Esophagus muscularis mucosa (tissue), 4 donors: ENCODE measurements at regions not wholly inside any gene's neighbourhood (a gene's known extent, or its start where the extent isn't known, plus 50 kb on each side); places are given as distances from the start of the nearest gene placed in this dataset.
A peak's percentile ranks its signal among the peaks of the same experiment; 100 is the strongest.

Experiments used
- DNase-seq: peaks from one replicate; pipeline ENCODE4 v3.0.0-alpha.2; 2017; ENCODE audit errors: extremely low spot score
- H3K27ac ChIP-seq, 4 donors: fragments of 200-600 bp; sonication (generic); replicated peaks in 1 of 4; 1 replicate in 3 of 4; 2 replicates in 1 of 4; pipeline ENCODE4 v1.5.1; 2016 to 2019; ENCODE audit warnings: mild to moderate bottlenecking in 1 of 4
- H3K27me3 ChIP-seq, 4 donors: fragments of 200-600 bp; sonication (generic); one replicate each; pipeline versions ENCODE4 v1.5.1 to v1.6.0; 2016 to 2019
- H3K36me3 ChIP-seq, 4 donors: fragments of 200-600 bp; sonication (generic); one replicate each; pipeline ENCODE4 v1.5.1; 2016 to 2019
- H3K4me1 ChIP-seq, 4 donors: fragments of 200-600 bp; sonication (generic); one replicate each; pipeline ENCODE4 v1.5.1; 2016 to 2019
- H3K4me3 ChIP-seq, 4 donors: fragments of 200-600 bp; sonication (generic); 1 replicate in 2 of 4; 2 replicates in 2 of 4; pipeline ENCODE4 v1.5.1; 2016 to 2019; ENCODE audit warnings: mild to moderate bottlenecking in 4 of 4, moderate library complexity in 1 of 4
- H3K9me3 ChIP-seq, 4 donors: fragments of 200-600 bp; sonication (generic); 1 replicate in 3 of 4; 2 replicates in 1 of 4; pipeline ENCODE4 v1.5.1; 2016 to 2019
- CTCF ChIP-seq, 3 experiments: fragments of 200-600 bp in 2 of 3; fragments of 450-650 bp in 1 of 3; sonication (generic) in 2 of 3; IDR thresholded peaks; one replicate each; pipeline ENCODE4 v1.5.1; 2017 to 2019; ENCODE audit warnings: antibody characterized with exemption in 3 of 3, mild to moderate bottlenecking in 2 of 3, moderate library complexity in 1 of 3
- EP300 ChIP-seq: sonication (generic); formaldehyde crosslinking; IDR thresholded peaks from one replicate; pipeline ENCODE4 v1.6.1; 2017; ENCODE audit warnings: antibody characterized with exemption
- POLR2A ChIP-seq: fragments of 450-650 bp; IDR thresholded peaks from one replicate; pipeline ENCODE4 v1.6.1; 2017; ENCODE audit warnings: antibody characterized with exemption, moderate library complexity, mild to moderate bottlenecking, low read depth
- POLR2AphosphoS5 ChIP-seq, 2 donors: sonication (generic); formaldehyde crosslinking; IDR thresholded peaks; one replicate each; pipeline ENCODE4 v1.6.1; 2017; ENCODE audit warnings: antibody characterized with exemption in 2 of 2
- WGBS: methylation state at CpG from one replicate; pipeline ENCODE4 v1.1.5; 2018; 5-methylcytosine and 5-hydroxymethylcytosine counted together
- intact Hi-C: fragments of 100-400 bp; cut with DNase I; formaldehyde crosslinking; loops from one replicate; pipeline ENCODE4 v1.15.1; 2023

- Histone ChIP-seq H3K4me3 (no peak overlapping the region), H3K27ac (no peak overlapping the region), H3K27me3 (no peaks in the 10 kb centered on the region), H3K36me3 (no peaks in the 10 kb centered on the region), H3K9me3 (peaks cover 0 to 2% (median 0%) of the 10 kb centered on the region in 4 donors), H3K4me1 (no peaks in the 10 kb centered on the region)
- WGBS = 81% methylated on average over 2 of the region's 2 CpGs
- intact Hi-C loops = no loop called here
- DNase-seq = no peak
- TF ChIP-seq EP300 = no peak
- no peak for TF ChIP-seq POLR2A
These were observed 630.3 kb downstream of the AMY1C start for GRCh38 chr1:104380003-104380402.

- Histone ChIP-seq H3K27me3 (no peaks in the 10 kb centered on the region), H3K4me1 (no peaks in the 10 kb centered on the region), H3K9me3 (no peaks in the 10 kb centered on the region), H3K27ac (no peak overlapping the region), H3K4me3 (no peak overlapping the region), H3K36me3 (no peaks in the 10 kb centered on the region)
- TF ChIP-seq EP300 = no peak
- no peak for TF ChIP-seq POLR2AphosphoS5 (IDR thresholded peaks at IDR 0.05)
- TF ChIP-seq POLR2A = no peak
- TF ChIP-seq CTCF (IDR thresholded peaks at IDR 0.05) = no peak
- intact Hi-C loops = no loop called here
- DNase-seq = peak; percentile 70
- 68% methylated on average over 5 of the region's 5 CpGs for WGBS
These were observed 638.2 kb downstream of the AMY1C start for GRCh38 chr1:104387716-104388508.

GRCh38 chr1:104392552-104392951 lies 642.9 kb downstream of the AMY1C start:
- Histone ChIP-seq H3K4me1 (no peaks in the 10 kb centered on the region), H3K9me3 (no peaks in the 10 kb centered on the region), H3K4me3 (no peak overlapping the region), H3K36me3 (no peaks in the 10 kb centered on the region), H3K27me3 (no peaks in the 10 kb centered on the region), H3K27ac (no peak overlapping the region)
- WGBS = 65% methylated on average over 1 of the region's 1 CpG
- DNase-seq = no peak
- intact Hi-C loops = no loop called here
- no peak for TF ChIP-seq CTCF (IDR thresholded peaks at IDR 0.05)
- TF ChIP-seq POLR2A = no peak
- no peak for TF ChIP-seq EP300
- no peak for TF ChIP-seq POLR2AphosphoS5 (IDR thresholded peaks at IDR 0.05)

GRCh38 chr1:104402178-104402577 lies 652.5 kb downstream of the AMY1C start:
- Histone ChIP-seq H3K9me3 (no peaks in the 10 kb centered on the region), H3K36me3 (no peaks in the 10 kb centered on the region), H3K4me3 (no peak overlapping the region), H3K27me3 (no peaks in the 10 kb centered on the region), H3K4me1 (no peaks in the 10 kb centered on the region), H3K27ac (no peak overlapping the region)
- intact Hi-C loops = no loop called here
- DNase-seq = no peak
- 33% methylated on average over 2 of the region's 2 CpGs for WGBS
- TF ChIP-seq POLR2AphosphoS5 (IDR thresholded peaks at IDR 0.05) (no peak), CTCF (IDR thresholded peaks at IDR 0.05) (no peak), POLR2A (no peak), EP300 (no peak)

- Histone ChIP-seq H3K36me3 (no peaks in the 10 kb centered on the region), H3K4me1 (no peaks in the 10 kb centered on the region), H3K27ac (no peak overlapping the region), H3K4me3 (no peak overlapping the region), H3K9me3 (no peaks in the 10 kb centered on the region), H3K27me3 (no peaks in the 10 kb centered on the region)
- WGBS = 77% methylated on average over 1 of the region's 1 CpG
- no peak for TF ChIP-seq POLR2AphosphoS5 (IDR thresholded peaks at IDR 0.05)
- intact Hi-C loops = no loop called here
- no peak for DNase-seq
These were observed 654.2 kb downstream of the AMY1C start for GRCh38 chr1:104403883-104404282.

GRCh38 chr1:104406728-104407127 lies 657.0 kb downstream of the AMY1C start:
- intact Hi-C loops = no loop called here
- Histone ChIP-seq H3K27ac (no peak overlapping the region), H3K4me1 (no peaks in the 10 kb centered on the region), H3K9me3 (no peaks in the 10 kb centered on the region), H3K4me3 (no peak overlapping the region), H3K36me3 (no peaks in the 10 kb centered on the region), H3K27me3 (no peaks in the 10 kb centered on the region)
- whole genome bisulfite sequencing = 69% methylated on average over 2 of the region's 2 CpGs
- no peak for DNase-seq
- no peak for TF ChIP-seq CTCF (IDR thresholded peaks at IDR 0.05)
- TF ChIP-seq POLR2AphosphoS5 (IDR thresholded peaks at IDR 0.05) = no peak
- TF ChIP-seq EP300 = no peak
- TF ChIP-seq POLR2A = no peak
